ENCODE measurements at regions not wholly inside any gene's neighbourhood (a gene's known extent, or its start where the extent isn't known, plus 50 kb on each side); places are given as distances from the start of the nearest gene placed in this dataset.

GRCh38 chr1:38133304-38133703, 86.7 kb upstream of the POU3F1 start:
- no peak for TF ChIP-seq POLR2AphosphoS5 (IDR thresholded peaks at IDR 0.05)
- no peak for TF ChIP-seq CTCF (IDR thresholded peaks at IDR 0.05)
- TF ChIP-seq POLR2A (IDR thresholded peaks at IDR 0.05; ENCODE audit: low read depth), result no peak
